ENCODE measurements at regions not wholly inside any gene's neighbourhood (a gene's known extent, or its start where the extent isn't known, plus 50 kb on each side); places are given as distances from the start of the nearest gene placed in this dataset.
A peak's percentile ranks its signal among the peaks of the same experiment; 100 is the strongest.
"Not testable (repeated sequence)": the region's sequence is repeated elsewhere in the genome, so short reads cannot be mapped to it uniquely, and the experiment has no call there.

- no peak for DNase-seq
These were observed 211.5 kb upstream of the TAS2R1 start for GRCh38 chr5:9841516-9842170.

DNA sequence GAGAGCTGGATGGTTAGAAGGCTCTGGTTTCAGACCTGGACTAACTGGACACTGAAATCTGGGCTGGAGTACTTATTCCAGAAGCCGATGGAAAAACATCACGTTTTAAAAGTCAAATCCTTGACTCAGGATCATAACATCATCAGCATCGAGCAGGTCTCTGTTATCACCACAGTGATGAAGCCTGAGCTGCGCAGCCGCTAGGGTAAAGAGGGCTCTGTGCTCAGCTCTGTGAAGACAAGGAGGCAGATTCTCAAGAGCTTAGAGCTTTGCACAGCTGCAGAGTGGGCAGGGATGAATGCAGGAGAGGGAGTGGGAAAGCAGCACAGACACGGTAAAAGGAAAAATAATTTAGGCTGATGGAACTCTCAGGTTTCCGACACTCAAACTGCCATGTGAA, 208.8 kb upstream of the TAS2R1 start:
- DNase-seq: no peak

DNA sequence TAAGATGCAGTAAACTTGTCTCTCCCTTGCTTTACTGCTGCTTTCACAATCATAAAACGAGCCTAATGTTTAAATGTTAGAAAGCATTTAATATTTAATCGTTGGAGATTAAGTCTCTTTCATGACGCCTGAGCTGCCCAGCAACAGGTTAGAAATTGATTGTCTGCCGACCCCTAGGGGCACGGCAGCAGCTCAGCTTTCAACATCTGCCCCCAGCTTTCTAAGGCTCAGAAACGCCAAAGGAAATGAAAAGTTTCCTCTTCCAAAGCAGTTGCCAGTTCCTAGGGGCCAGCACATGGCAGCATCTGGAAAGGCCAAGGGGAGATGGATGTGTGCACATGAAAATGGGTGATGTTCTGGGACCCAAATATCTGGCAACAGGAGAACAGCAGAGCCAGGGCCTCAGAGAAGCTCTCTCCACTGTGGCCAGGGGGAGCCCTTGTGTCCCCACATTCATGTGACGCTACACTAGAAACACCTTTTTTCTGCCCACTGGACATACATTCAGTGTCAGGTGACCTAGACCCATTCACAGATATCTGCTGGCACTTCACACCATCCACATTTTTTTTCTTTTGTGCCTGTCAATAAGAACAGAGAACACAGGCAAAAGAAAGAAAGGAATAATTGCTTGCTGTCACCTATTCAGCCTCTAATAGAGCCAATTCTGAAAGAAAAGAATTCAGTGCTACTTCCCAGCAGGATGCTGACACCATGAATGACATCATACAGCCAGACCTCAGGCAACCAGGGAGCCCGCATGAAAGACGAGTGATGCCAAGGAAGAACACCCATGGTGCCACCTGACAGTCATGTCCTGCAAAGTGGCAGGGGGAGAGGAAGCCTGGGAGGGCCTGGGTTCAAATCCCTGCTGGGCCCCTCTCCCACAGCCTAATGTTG, 205.0 kb upstream of the TAS2R1 start:
- DNase-seq: peak; percentile 38

- no peak for DNase-seq
These were observed 203.7 kb upstream of the TAS2R1 start for GRCh38 chr5:9833871-9834270.

DNA sequence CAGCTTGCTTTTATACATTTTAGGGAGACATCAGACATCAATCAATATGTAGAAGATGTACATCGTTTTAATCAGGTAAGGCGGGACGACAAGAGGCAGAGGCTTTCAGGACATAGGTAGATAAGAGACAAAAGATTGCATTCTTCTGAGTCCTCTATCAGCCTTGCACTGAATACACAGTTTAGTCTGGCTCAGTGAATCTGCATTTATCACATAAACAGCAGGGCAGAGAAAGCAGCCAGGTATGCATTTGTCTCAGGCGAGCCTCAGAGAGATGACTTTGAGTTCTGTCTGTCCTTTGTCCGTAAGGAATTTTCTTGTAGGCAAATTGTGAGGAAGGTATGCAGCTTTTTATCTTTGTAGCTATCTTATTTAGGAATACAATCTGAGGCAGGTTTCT, 202.8 kb upstream of the TAS2R1 start:
- no peak for DNase-seq

- DNase-seq: no peak
These were observed 201.7 kb upstream of the TAS2R1 start for GRCh38 chr5:9831823-9832222.

DNA sequence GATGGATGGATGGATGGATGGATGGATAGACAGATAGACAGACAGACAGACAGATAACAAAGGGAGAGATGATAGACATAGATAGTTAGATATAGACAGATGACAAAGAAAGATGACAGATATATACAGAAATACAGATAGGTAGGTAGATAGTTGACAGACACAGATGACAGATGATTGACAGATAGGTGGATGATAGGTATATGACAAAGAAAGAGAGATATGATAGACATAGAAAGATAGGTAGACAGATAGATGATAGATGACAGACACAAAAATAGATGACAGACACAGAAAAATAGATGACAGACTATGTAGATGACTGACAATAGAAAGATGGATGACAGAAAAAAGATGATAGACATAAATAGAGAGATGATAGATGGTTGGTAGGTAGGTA, 200.0 kb upstream of the TAS2R1 start:
- no peak for DNase-seq

DNA sequence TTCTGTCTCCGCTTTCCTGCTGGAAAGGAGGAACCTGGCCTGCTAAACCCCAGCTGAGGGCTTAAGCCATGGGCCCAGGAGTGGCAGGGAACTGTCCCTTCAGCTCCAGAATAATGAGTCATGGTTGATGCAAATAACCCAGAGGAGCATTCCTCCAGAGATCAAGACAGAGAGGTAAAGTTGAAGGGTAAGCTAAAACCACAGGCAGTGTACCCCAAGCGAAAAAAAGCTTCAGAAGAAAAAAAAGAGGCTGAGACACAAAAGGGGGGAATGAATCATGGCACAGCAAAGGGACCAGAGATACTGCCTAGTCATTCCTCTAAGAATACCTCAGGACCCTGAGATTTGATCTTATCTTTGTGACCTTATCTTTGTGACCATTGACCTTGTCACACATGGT, 199.5 kb upstream of the TAS2R1 start:
- no peak for DNase-seq

DNA sequence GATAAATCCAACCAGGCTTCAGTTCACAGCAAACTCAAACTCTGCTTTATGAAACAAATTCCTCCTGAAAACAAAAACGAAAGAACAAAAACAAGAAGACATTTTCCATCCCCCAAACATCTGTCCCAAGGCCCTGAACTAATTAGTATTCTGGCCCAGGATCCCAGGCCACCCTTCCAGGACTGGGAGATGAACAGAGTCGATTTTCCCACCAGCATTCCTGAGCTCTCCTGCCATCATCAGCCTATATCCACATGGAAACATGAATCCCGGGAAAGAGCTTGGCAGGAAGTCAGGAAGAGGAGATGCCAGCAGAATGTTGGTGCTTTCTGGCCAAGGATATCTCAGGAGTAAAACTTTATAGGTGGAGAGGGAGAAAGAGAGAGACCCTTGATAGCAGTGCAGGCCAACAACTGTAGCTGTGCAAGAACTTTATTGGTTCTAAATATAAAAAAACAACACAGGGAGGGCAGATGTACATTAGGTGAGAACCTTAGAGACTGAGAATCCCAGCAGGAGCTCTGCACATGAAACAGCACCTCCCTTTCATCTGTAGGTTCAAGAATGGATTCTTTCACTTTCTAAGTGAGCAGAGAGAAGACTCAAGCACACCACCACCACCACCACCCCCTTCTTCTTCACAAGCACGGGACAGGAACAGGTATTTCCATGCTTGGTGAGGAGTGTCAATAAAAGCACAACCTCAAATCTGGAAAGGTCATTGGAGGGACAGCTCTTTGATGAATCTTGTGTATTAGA, 190.7 kb upstream of the TAS2R1 start:
- DNase-seq: no peak

- no peak for DNase-seq
These were observed 188.2 kb upstream of the TAS2R1 start for GRCh38 chr5:9818340-9818845.

DNA sequence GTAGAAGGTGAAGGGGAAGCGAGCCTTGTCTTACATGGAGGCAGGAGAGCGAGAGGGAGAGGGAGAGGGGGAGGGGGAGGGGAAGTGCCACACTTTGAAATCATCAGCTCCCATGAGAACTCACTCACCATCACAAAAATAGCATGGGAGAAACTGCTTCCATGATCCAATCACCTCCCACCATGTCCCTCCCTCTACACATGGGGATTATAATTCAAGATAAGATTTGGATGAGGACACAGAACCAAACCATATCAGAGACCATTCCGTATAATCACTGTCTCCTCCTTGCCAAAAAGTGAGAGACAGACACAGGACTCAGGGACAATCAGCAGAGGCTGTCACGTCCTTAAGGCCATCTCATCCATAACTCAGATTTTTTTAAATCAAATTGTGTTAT, 187.7 kb upstream of the TAS2R1 start:
- no peak for DNase-seq

- DNase-seq: no peak
These were observed 184.9 kb upstream of the TAS2R1 start for GRCh38 chr5:9815051-9815450.

- no peak for DNase-seq
These were observed 183.2 kb upstream of the TAS2R1 start for GRCh38 chr5:9813305-9813704.

DNA sequence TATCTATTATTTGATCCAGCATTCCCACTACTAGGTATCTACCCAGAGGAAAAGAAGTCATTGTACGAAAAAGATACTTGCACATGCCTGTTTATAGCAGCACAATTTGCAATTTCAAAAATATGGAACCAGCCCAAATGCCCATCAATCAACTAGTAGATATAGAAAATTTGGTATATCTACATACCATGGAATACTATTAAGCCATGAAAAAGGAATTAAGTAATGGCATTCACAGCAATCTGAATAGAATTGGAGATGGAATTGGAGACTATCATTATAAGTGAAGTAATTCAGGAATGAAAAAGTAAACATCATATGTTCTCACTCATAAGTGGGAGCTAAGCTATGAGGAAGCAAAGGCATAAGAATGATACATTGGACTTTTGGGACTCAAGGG, 177.2 kb upstream of the TAS2R1 start:
- DNase-seq: not testable (repeated sequence)

DNA sequence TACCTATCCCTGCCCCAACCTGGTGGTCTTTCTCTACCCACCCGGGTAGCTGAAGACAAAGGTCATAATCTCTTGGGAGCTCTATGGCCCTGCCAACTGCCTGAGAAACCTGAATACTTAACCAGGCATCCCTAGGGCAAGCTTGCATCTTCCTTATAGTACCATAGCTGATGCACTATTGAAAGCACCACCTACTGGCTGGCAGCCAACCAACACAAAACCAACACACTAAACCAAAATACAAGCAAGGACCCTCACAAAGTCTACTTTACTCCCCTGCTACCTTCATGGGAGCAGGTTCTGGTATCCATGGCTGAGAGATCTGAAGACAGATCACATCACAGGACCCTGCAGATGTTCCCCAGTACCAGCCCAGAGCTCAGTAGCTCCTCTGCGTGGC, 171.8 kb upstream of the TAS2R1 start:
- DNase-seq: no peak

- no peak for DNase-seq
These were observed 169.5 kb upstream of the TAS2R1 start for GRCh38 chr5:9799606-9800005.

GRCh38 chr5:9790276-9790675, 160.1 kb upstream of the TAS2R1 start:
- DNase-seq: no peak

- no peak for DNase-seq
These were observed 159.6 kb upstream of the TAS2R1 start for GRCh38 chr5:9789777-9790176.

GRCh38 chr5:9787861-9788600, 157.9 kb upstream of the TAS2R1 start:
- DNase-seq: no peak

DNA sequence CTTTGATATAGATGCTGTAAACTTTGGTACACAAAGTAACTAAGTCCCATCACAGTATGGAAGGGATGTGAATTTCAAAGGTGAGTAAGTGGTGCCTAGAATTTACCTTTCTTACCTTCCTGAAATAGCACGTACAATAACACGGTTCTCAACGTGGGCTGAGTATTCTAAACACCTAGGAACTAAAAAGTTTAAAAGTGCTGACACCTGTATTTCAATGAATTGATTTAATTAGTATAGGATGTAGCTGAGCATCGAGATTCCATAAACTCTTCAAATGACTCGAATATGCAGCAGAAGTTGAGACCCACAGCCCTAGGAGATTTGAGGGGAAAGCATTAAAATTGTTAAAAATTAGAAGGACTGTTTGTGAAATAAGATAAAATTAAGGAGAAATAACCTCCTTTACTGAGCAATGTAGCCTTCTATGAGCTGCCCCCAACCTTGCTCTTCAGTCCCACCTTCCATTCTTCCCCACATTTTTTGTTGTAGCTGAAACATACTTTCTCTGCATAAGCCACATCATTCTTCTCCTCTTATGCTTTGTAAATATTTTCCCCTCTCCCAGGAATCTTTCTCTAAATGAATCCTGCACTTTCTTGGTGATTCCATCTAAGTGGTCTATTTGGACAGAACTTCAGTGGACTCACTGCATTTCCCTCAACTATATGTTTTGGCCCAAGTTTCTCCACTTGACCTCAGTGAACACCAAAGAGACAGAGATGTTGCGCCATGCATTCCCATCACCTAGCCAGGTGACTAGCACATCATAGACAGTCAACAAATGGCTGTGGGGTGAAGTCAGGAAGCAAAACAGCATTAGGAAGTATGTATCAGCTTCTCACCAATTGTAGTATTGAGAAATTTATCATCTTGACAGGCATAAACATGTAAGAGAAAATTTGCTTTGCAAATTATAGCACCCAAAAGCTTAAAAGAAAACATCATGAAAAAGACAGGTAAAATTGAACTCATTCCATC, 156.5 kb upstream of the TAS2R1 start:
- no peak for DNase-seq

GRCh38 chr5:9785751-9786150, 155.6 kb upstream of the TAS2R1 start:
- no peak for DNase-seq

DNA sequence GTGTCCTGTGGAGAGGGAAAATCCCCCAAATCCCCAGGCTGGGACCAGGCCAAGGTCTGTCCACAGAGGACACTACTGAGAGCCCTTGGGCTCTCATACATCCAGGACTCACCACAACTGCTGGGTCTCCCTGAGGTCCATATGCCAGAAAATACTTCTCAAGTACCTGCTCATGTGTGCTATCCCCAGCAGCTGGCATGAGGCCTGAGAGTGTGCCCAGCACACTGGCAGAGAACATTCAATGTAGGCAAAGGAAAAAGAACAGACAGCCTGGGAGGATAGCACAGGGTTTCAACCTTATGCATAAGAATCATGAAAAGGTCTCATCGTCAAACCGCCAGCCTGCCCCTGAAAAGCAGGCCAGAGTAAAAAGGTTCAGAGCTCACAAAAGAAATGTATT, 154.1 kb upstream of the TAS2R1 start:
- DNase-seq: no peak

Measured in NCI-H774 (cell line).